Lung (tissue), 11 donors: ENCODE measurements at regions not wholly inside any gene's neighbourhood (a gene's known extent, or its start where the extent isn't known, plus 50 kb on each side); places are given as distances from the start of the nearest gene placed in this dataset.

Experiments
- ATAC-seq: fragments of 200-7000 bp; cut with Tn5 transposase; one replicate; pipeline ENCODE4 v1.9.1; 2020; ENCODE audit warnings: moderate number of reproducible peaks; ENCODE audit not compliant: insufficient read depth, low FRiP score
- DNase-seq, 3 donors: peaks; one replicate each; pipeline ENCODE4 v3.0.0-alpha.2; 2013 to 2017
- H3K27ac ChIP-seq, 2 donors: one replicate each; pipeline ENCODE4 v1.5.1; 2013; ENCODE audit warnings: mild to moderate bottlenecking in 2 of 2, moderate library complexity in 2 of 2, control low read depth in 1 of 2, inconsistent platforms in 1 of 2, low read depth in 1 of 2, low read length in 1 of 2
- H3K27me3 ChIP-seq, 3 donors: one replicate each; pipeline ENCODE4 v1.5.1; 2013; ENCODE audit warnings: low read length in 2 of 3; ENCODE audit not compliant: control insufficient read depth in 3 of 3, insufficient read depth in 3 of 3
- H3K36me3 ChIP-seq, 4 donors: one replicate each; pipeline ENCODE4 v1.5.1; 2013; ENCODE audit warnings: low read length in 4 of 4, mild to moderate bottlenecking in 1 of 4, moderate library complexity in 1 of 4; ENCODE audit not compliant: control insufficient read depth in 4 of 4, insufficient read depth in 4 of 4
- H3K4me1 ChIP-seq, 5 donors: one replicate each; pipeline ENCODE4 v1.5.1; 2013; ENCODE audit warnings: low read length in 5 of 5, mild to moderate bottlenecking in 2 of 5, moderate library complexity in 1 of 5; ENCODE audit not compliant: control insufficient read depth in 5 of 5, insufficient read depth in 5 of 5
- H3K4me3 ChIP-seq: one replicate; pipeline ENCODE4 v1.5.1; 2013; ENCODE audit warnings: mild to moderate bottlenecking, control low read depth, moderate library complexity
- H3K9ac ChIP-seq, 2 donors: one replicate each; pipeline ENCODE4 v1.5.1; 2013; ENCODE audit warnings: low read length in 2 of 2, control low read depth in 1 of 2; ENCODE audit not compliant: insufficient read depth in 1 of 2
- H3K9me3 ChIP-seq, 4 donors: one replicate each; pipeline ENCODE4 v1.5.1; 2013; ENCODE audit warnings: low read length in 3 of 4, mild to moderate bottlenecking in 1 of 4, moderate library complexity in 1 of 4; ENCODE audit not compliant: control insufficient read depth in 4 of 4, insufficient read depth in 3 of 4
- WGBS, 2 donors: extraction: QIAGEN DNeasy Blood & Tissue Kit; methylation state at CpG; one replicate each; pipeline ENCODE4 v1.1.7; 2013; 5-methylcytosine and 5-hydroxymethylcytosine counted together
- TF ChIP-seq, protein P1 (sequence below): IDR thresholded peaks from 2 replicates; pipeline ENCODE4 v1.5.1; 2012; ENCODE audit warnings: mild to moderate bottlenecking; ENCODE audit errors: control extremely low read depth, extremely low read depth
- donor health status: control.
- donor health status: control.
- donor health status: Bipolar disorder and iron deficiency.
- donor health status: healthy.
- donor health status: DM: yes; HTN: yes; CAD: no.

DNA sequence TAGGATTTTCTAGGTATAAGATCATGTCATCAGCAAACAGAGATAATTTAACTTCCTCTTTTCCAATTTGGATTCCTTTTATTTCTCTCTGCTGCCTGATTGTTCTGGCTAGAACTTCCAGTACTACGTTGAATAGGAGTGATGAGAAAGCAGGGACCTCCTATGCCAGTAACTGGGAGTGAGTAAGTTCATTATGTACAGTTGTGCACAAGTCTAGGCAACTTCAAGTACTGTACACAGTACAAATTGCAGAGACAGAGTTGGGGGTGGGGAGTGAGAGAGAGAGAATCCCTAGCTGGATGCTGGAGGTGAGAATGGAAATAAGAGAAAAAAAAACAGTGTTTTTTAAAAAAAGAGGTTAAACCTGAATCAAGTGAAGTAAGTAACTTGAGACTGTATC lies 210.2 kb downstream of the MMUT start:
- TF ChIP-seq, protein P1, sequence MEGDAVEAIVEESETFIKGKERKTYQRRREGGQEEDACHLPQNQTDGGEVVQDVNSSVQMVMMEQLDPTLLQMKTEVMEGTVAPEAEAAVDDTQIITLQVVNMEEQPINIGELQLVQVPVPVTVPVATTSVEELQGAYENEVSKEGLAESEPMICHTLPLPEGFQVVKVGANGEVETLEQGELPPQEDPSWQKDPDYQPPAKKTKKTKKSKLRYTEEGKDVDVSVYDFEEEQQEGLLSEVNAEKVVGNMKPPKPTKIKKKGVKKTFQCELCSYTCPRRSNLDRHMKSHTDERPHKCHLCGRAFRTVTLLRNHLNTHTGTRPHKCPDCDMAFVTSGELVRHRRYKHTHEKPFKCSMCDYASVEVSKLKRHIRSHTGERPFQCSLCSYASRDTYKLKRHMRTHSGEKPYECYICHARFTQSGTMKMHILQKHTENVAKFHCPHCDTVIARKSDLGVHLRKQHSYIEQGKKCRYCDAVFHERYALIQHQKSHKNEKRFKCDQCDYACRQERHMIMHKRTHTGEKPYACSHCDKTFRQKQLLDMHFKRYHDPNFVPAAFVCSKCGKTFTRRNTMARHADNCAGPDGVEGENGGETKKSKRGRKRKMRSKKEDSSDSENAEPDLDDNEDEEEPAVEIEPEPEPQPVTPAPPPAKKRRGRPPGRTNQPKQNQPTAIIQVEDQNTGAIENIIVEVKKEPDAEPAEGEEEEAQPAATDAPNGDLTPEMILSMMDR = no peak
- Histone ChIP-seq H3K9me3 (no peaks in the 10 kb centered on the region), H3K4me1 (no peaks in the 10 kb centered on the region), H3K36me3 (no peaks in the 10 kb centered on the region), H3K27ac (no peak overlapping the region), H3K27me3 (no peaks in the 10 kb centered on the region), H3K9ac (no peak overlapping the region), H3K4me3 (no peak overlapping the region)
- WGBS, 2 donors = 52 to 61% methylated on average over 1 of the region's 1 CpG
- ATAC-seq (no peak), DNase-seq (no peak)

DNA sequence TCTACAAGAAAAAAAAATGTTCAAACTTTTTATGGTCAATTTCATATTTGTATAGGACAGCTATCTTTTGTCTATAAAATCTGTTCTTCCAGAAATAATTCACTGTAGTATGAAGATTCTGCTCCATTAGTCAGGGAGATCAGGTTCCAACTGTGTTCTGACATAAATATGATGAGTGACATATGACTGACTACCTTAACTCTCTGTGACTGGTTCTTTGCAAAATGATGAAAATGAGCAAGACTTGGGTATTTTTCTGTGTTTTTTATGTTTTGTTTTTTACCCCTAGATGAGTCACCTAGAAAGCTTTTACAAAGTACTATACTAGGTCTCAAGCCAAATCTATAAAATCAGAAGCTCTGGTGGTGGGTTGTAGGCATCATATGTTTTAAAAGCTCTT lies 229.6 kb downstream of the MMUT start:
- ATAC-seq (no peak), DNase-seq (no peak)
- Histone ChIP-seq H3K4me1 (no peaks in the 10 kb centered on the region), H3K9me3 (peaks cover 0 to 4% (median 0%) of the 10 kb centered on the region in 4 donors), H3K36me3 (no peaks in the 10 kb centered on the region), H3K9ac (no peak overlapping the region), H3K27me3 (no peaks in the 10 kb centered on the region), H3K27ac (no peak overlapping the region), H3K4me3 (no peak overlapping the region)
- TF ChIP-seq, protein P1 = no peak

DNA sequence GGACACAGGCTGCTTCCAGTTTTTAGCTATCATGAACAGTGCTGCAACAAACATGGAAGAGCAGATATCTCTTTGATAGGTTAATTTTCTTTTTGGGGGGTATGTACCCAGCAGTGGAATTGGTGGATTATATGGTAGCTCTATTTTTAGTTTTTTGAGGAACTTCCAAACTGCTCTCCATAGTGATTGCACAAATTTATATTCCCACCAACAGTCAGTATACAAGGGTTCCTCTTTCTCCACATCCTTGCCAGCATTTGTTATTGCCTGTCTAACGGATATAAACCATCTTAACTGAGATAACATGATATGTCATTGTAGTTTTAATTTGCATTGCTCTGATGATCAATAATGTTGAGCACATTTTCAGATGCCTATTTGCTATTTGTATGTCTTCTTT lies 237.6 kb downstream of the MMUT start:
- Histone ChIP-seq H3K4me1 (no peaks in the 10 kb centered on the region), H3K9ac (no peak overlapping the region), H3K27me3 (no peaks in the 10 kb centered on the region), H3K4me3 (no peak overlapping the region), H3K27ac (no peak overlapping the region), H3K36me3 (no peaks in the 10 kb centered on the region), H3K9me3 (peaks cover 0 to 2% (median 0%) of the 10 kb centered on the region in 4 donors)
- WGBS, 2 donors = 60 to 63% methylated on average over 1 of the region's 1 CpG
- DNase-seq (no peak), ATAC-seq (no peak)
- TF ChIP-seq, protein P1 = no peak

DNA sequence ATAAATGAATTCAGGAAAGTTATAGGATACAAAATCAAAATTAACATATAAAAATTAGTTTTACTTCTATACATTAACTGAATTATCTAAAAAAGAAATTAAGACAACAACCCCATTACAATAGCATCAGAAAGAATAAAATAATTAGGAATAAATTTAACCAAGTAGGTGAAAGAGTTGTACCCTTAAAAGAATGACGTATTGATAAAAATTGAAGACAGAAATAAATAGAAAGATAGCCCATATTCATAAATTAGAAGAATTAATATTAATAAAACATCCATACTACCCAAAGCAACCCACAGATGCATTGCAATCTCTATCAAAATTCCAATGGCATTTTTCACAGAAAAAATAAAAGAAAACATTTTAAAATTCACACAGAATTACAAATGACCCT lies 242.8 kb downstream of the MMUT start:
- ATAC-seq (no peak), DNase-seq (no peak)
- H3K27me3 ChIP-seq = no peaks in the 10 kb centered on the region
- H3K9me3 ChIP-seq = no peaks in the 10 kb centered on the region
- H3K4me3 ChIP-seq = no peak overlapping the region
- H3K27ac ChIP-seq = no peak overlapping the region
- TF ChIP-seq, protein P1 = no peak
- no peak overlapping the region for H3K9ac ChIP-seq
- no peaks in the 10 kb centered on the region for H3K36me3 ChIP-seq
- 82 to 94% methylated on average over 1 of the region's 1 CpG for WGBS, 2 donors
- no peaks in the 10 kb centered on the region for H3K4me1 ChIP-seq
